GM12878 (cell line): ENCODE measurements at regions not wholly inside any gene's neighbourhood (a gene's known extent, or its start where the extent isn't known, plus 50 kb on each side); places are given as distances from the start of the nearest gene placed in this dataset.

Source experiments
- ATAC-seq: fragments of 200-7000 bp; cut with Tn5 transposase; 3 replicates; pipeline ENCODE4 v1.9.1; 2020; ENCODE audit warnings: mild to moderate bottlenecking, moderate library complexity
- BruUV-seq: library from RNA; stranded (reverse); fragments of 400-500 nt; replicated peaks from 2 replicates; lab custom pipeline; 2021; lab: Mats Ljungman, UMichigan
- CTCF ChIA-PET: fragments of 300-600 bp; sonication (Branson Sonifier 250); formaldehyde crosslinking; extraction: SDS; loops from one replicate; lab custom pipeline; 2021; ENCODE audit warnings: inconsistent platforms; lab: Yijun Ruan, JAX
- POLR2A ChIA-PET: fragments of 350-600 bp; formaldehyde crosslinking; extraction: SDS; loops from one replicate; lab custom pipeline; 2021; ENCODE audit warnings: inconsistent platforms; lab: Charles Lee
- RAD21 ChIA-PET: fragments of 300-600 bp; sonication (Branson Sonifier 250); formaldehyde crosslinking; loops from one replicate; lab custom pipeline; 2023; ENCODE audit warnings: antibody characterized with exemption; ENCODE audit not compliant: unreplicated experiment; lab: Charles Lee
- SMC1A ChIA-PET: fragments of 300-600 bp; sonication (Branson Sonifier 250); formaldehyde crosslinking; loops from one replicate; lab custom pipeline; 2023; ENCODE audit not compliant: unreplicated experiment, uncharacterized antibody; lab: Charles Lee
- DNase-seq: peaks from one replicate; pipeline ENCODE4 v3.0.0-alpha.2; 2011; ENCODE audit warnings: low read depth, low spot score
- FAIRE-seq: peaks from 3 replicates; lab custom pipeline; 2011; peaks lifted over from hg19 to GRCh38; lab: Jason Lieb, UNC
- H2AFZ ChIP-seq: 2 replicates; pipeline ENCODE4 v1.6.0; 2011; ENCODE audit warnings: low read depth, low read length, control low read depth; ENCODE audit not compliant: control insufficient read depth
- H3K27ac ChIP-seq: 2 replicates; pipeline ENCODE4 v1.5.1; 2011; ENCODE audit warnings: control low read depth; ENCODE audit not compliant: control insufficient read depth, insufficient read depth
- H3K27me3 ChIP-seq, 2 experiments: replicated peaks in 1 of 2; 2 replicates each; pipeline versions ENCODE4 v1.6.0 to v1.6.1; 2011; ENCODE audit warnings: low read length in 1 of 2; ENCODE audit not compliant: control insufficient read depth in 2 of 2, insufficient read depth in 2 of 2
- H3K36me3 ChIP-seq, 2 experiments: 2 replicates each; pipeline ENCODE4 v1.5.1; 2011; ENCODE audit warnings: low read length in 1 of 2; ENCODE audit not compliant: control insufficient read depth in 2 of 2, insufficient read depth in 2 of 2
- H3K4me1 ChIP-seq: 2 replicates; pipeline ENCODE4 v1.6.1; 2011; ENCODE audit warnings: mild to moderate bottlenecking, low read length, moderate library complexity, mixed read lengths; ENCODE audit not compliant: control insufficient read depth, insufficient read depth
- H3K4me2 ChIP-seq: 2 replicates; pipeline ENCODE4 v1.6.0; 2011; ENCODE audit warnings: control low read depth; ENCODE audit not compliant: control insufficient read depth, insufficient read depth
- H3K4me3 ChIP-seq: fragments of 200-600 bp; sonication (generic); 2 replicates; pipeline ENCODE4 v1.5.1; 2016
- H3K79me2 ChIP-seq: 2 replicates; pipeline ENCODE4 v1.6.0; 2011; ENCODE audit warnings: low read length; ENCODE audit not compliant: control insufficient read depth, insufficient read depth
- H3K9ac ChIP-seq: 2 replicates; pipeline ENCODE4 v1.8.0; 2011; ENCODE audit warnings: low read length, control low read depth, mixed read lengths; ENCODE audit not compliant: control insufficient read depth, insufficient read depth
- H3K9me3 ChIP-seq: replicated peaks from 3 replicates; pipeline ENCODE4 v1.5.1; 2011; ENCODE audit warnings: mild to moderate bottlenecking, low read length; ENCODE audit not compliant: control insufficient read depth, insufficient read depth
- H4K20me1 ChIP-seq: 2 replicates; pipeline ENCODE4 v1.6.0; 2011; ENCODE audit not compliant: control insufficient read depth, insufficient read depth
- BHLHE40 ChIP-seq, 2 experiments: fragments of 450-650 bp in 1 of 2; IDR thresholded peaks; 2 replicates each; pipeline ENCODE4 v1.6.1; 2011 to 2017; ENCODE audit warnings: low read depth in 2 of 2, borderline replicate concordance in 1 of 2, improper control_type of control experiment in 1 of 2, low read length in 1 of 2, mild to moderate bottlenecking in 1 of 2
- CHD2 ChIP-seq: IDR thresholded peaks from 2 replicates; pipeline ENCODE4 v1.6.1; 2011; ENCODE audit warnings: low read depth, low read length, improper control_type of control experiment, borderline replicate concordance
- CREB1 ChIP-seq: IDR thresholded peaks from 2 replicates; pipeline ENCODE4 v1.6.1; 2012; ENCODE audit warnings: low read depth, mild to moderate bottlenecking, inconsistent platforms
- KAT2A ChIP-seq: conservative IDR thresholded peaks from 2 replicates; pipeline ENCODE4 v1.6.1; 2011; ENCODE audit warnings: low read depth, low read length; ENCODE audit not compliant: control insufficient read depth
- MYB ChIP-seq: fragments of 150-350 bp; IDR thresholded peaks from 2 replicates; pipeline ENCODE4 v1.6.1; 2014; ENCODE audit warnings: mild to moderate bottlenecking, low read depth, low read length, borderline replicate concordance
- NFXL1 ChIP-seq: fragments of 450-650 bp; IDR thresholded peaks from 2 replicates; pipeline ENCODE4 v1.6.1; 2017; ENCODE audit warnings: antibody characterized with exemption, mild to moderate bottlenecking, borderline replicate concordance
- PRDM15 ChIP-seq: fragments of 450-650 bp; formaldehyde crosslinking; IDR thresholded peaks from 2 replicates; pipeline ENCODE4 v1.4.0; 2020; ENCODE audit warnings: mild to moderate bottlenecking, moderate library complexity
- RBBP5 ChIP-seq: fragments of 200-600 bp; sonication (generic); conservative IDR thresholded peaks from 2 replicates; pipeline ENCODE4 v1.6.1; 2016
- RELB ChIP-seq: fragments of 450-650 bp; IDR thresholded peaks from 2 replicates; pipeline ENCODE4 v1.6.1; 2017; ENCODE audit warnings: low read depth, mild to moderate bottlenecking, moderate library complexity
- SIX5 ChIP-seq: IDR thresholded peaks from 2 replicates; pipeline ENCODE4 v1.6.1; 2011; ENCODE audit warnings: mild to moderate bottlenecking, low read depth, low read length, moderate library complexity; ENCODE audit not compliant: severe bottlenecking
- USF1 ChIP-seq: IDR thresholded peaks from 2 replicates; pipeline ENCODE4 v1.6.1; 2011; ENCODE audit warnings: borderline replicate concordance, low read depth, mild to moderate bottlenecking, moderate library complexity, mixed read lengths, low read length; ENCODE audit not compliant: insufficient read depth; ENCODE audit errors: extremely low read length
- ZNF24 ChIP-seq: fragments of 450-650 bp; IDR thresholded peaks from 2 replicates; pipeline ENCODE4 v1.6.1; 2017; ENCODE audit warnings: antibody characterized with exemption, mild to moderate bottlenecking
- WGBS: methylation state at CpG from one replicate; pipeline ENCODE4 v1.1.6; 2016; ENCODE audit warnings: low lambda C conversion rate; ENCODE audit not compliant: insufficient replicate concordance, insufficient coverage; ENCODE audit errors: missing lambda C conversion rate; 5-methylcytosine and 5-hydroxymethylcytosine counted together
- in situ Hi-C: fragments of 300-500 bp; cut with MboI; formaldehyde crosslinking; loops from 9 replicates; pipeline ENCODE4 v1.14.3; 2018; ENCODE audit warnings: mixed read lengths
- intact Hi-C: fragments of 100-400 bp; cut with micrococcal nuclease; formaldehyde crosslinking; loops from one replicate; pipeline ENCODE4 v1.14.2; 2022; ENCODE audit not compliant: unreplicated experiment
- TF ChIP-seq, protein P1 (sequence below): fragments of 450-650 bp; IDR thresholded peaks from 2 replicates; pipeline ENCODE4 v1.6.1; 2017; ENCODE audit warnings: borderline replicate concordance

DNA sequence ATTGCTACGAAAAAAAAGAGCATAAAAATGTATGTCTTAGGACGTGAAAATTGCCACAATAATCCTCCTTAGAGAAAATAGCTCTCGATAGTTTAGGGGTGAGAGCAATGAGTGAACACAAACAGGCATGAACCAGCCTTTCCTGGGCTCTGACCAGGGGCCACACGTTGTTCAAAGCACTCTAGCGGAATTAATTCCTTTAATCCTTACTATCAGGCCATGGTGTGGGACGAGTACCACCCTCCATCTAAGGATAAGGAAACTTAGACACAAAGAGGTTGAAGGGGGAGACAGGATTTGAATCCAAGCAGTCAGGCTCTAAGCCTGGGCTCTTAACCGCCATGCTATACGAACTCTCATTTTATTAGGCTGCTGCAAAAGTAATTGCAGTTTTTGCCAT, 81.9 kb upstream of the CACNA2D3 start (continued):
- TF ChIP-seq RELB (no peak), KAT2A (no peak), NFXL1 (no peak), RBBP5 (no peak)

DNA sequence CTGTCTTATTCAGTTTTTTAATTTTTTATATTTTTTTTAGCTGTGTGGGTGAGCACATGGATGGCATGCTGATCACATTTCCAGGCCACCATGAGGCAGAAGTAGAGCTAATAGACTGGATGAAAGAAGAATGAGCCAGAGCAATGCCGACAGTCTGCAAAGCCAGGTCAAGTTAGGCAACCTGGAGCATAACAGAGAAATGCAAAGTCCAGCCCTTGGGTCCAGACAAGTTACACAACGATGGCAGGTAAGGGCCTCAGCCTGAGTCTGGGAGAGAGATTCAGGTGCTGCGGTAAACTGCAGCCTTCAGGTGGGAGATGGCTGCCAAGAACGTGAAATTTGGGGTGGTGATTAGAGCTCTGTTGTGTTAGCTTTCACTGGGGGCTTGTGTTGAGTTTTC, 84.0 kb upstream of the CACNA2D3 start:
- Histone ChIP-seq H3K4me2 (no peak overlapping the region), H3K4me1 (no peaks in the 10 kb centered on the region), H3K9me3 (no peaks in the 10 kb centered on the region), H2AFZ (no peak overlapping the region), H3K9ac (no peak overlapping the region)
- ChIA-PET SMC1A (no interaction called here), CTCF (no interaction called here)
- intact Hi-C loops, result no loop called here
- TF ChIP-seq PRDM15 (CRISPR knock-in tag), result no peak
- TF ChIP-seq KAT2A, result no peak
- TF ChIP-seq CREB1, result no peak
- no peak for TF ChIP-seq MYB
- no peak for TF ChIP-seq USF1
- TF ChIP-seq SIX5, result no peak
- no peak for TF ChIP-seq ZNF24
- no peak for TF ChIP-seq BHLHE40 (IDR thresholded peaks at IDR 0.05; ENCODE audit: borderline replicate concordance in 1 of 2, low read depth in 2 of 2, low read length in 1 of 2)
- TF ChIP-seq, protein P1, sequence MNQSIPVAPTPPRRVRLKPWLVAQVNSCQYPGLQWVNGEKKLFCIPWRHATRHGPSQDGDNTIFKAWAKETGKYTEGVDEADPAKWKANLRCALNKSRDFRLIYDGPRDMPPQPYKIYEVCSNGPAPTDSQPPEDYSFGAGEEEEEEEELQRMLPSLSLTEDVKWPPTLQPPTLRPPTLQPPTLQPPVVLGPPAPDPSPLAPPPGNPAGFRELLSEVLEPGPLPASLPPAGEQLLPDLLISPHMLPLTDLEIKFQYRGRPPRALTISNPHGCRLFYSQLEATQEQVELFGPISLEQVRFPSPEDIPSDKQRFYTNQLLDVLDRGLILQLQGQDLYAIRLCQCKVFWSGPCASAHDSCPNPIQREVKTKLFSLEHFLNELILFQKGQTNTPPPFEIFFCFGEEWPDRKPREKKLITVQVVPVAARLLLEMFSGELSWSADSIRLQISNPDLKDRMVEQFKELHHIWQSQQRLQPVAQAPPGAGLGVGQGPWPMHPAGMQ, result no peak
- no peak for TF ChIP-seq CHD2
- TF ChIP-seq, all 136 proteins: peak for 0
- H3K27me3 ChIP-seq, result no peaks in the 10 kb centered on the region
- RAD21 ChIA-PET, result no interaction called here
- POLR2A ChIA-PET, result no interaction called here
- no peaks in the 10 kb centered on the region for H3K79me2 ChIP-seq
- DNase-seq (no peak), FAIRE-seq (no peak), ATAC-seq (no peak)
- no TSS peak for BruUV-seq
- no peak overlapping the region for H3K27ac ChIP-seq
- H3K4me3 ChIP-seq, result no peak overlapping the region
- in situ Hi-C loops, result no loop called here
- no peaks in the 10 kb centered on the region for H3K36me3 ChIP-seq
- H4K20me1 ChIP-seq, result no peaks in the 10 kb centered on the region
- 22% methylated on average over 4 of the region's 4 CpGs for WGBS
